Cardiac fibroblast (primary cell): ENCODE measurements at regions not wholly inside any gene's neighbourhood (a gene's known extent, or its start where the extent isn't known, plus 50 kb on each side); places are given as distances from the start of the nearest gene placed in this dataset.

ENCODE experiments used
- DNase-seq, 2 donors: peaks; one replicate each; pipeline versions ENCODE4 v3.0.0 to v3.0.0-alpha.2; 2010; ENCODE audit warnings: low read depth in 2 of 2
- H3K4me3 ChIP-seq, 2 donors: replicated peaks in 1 of 2; 1 replicate in 1 of 2; 2 replicates in 1 of 2; pipeline ENCODE4 v1.5.1; 2011; ENCODE audit warnings: low read depth in 2 of 2, low read length in 2 of 2, mild to moderate bottlenecking in 2 of 2, moderate library complexity in 1 of 2
- CTCF ChIP-seq: IDR thresholded peaks from one replicate; pipeline ENCODE4 v1.5.1; 2011; ENCODE audit warnings: low read depth, mild to moderate bottlenecking, low read length, inconsistent platforms

- H3K4me3 ChIP-seq = no peak overlapping the region
- TF ChIP-seq CTCF = no peak
- no peak for DNase-seq
Observed at GRCh38 chr15:53884441-53884840, 93.8 kb upstream of the UNC13C start.

GRCh38 chr15:53882311-53882710, 95.9 kb upstream of the UNC13C start:
- H3K4me3 ChIP-seq = no peak overlapping the region

GRCh38 chr15:53880357-53880756, 97.9 kb upstream of the UNC13C start:
- DNase-seq = no peak
- no peak overlapping the region for H3K4me3 ChIP-seq
- TF ChIP-seq CTCF = no peak

More at GRCh38 chr15:53882311-53882710, 95.9 kb upstream of the UNC13C start:
- no peak for DNase-seq
- no peak for TF ChIP-seq CTCF

GRCh38 chr15:53875711-53876110, 102.5 kb upstream of the UNC13C start:
- no peak for DNase-seq
- no peak for TF ChIP-seq CTCF
- H3K4me3 ChIP-seq = no peak overlapping the region

DNA sequence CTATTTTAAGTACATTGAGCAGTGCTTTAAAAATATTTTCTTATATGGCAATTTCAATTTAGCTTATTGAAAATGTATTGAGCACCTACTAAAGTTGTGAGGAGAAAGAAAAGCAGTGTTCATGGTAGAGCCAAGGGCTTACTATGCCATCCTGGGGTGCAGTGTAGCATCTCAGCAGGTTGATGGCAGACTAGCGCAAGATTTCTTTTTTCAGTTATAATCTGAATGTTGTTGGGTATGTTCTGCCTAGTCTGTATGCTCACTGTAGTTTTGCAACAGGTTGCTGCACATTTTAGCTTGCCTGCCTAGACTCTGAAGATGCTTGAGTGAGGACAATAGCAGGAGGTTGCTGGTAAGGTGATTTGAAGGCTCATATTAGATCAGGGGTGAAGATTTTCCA, 103.1 kb upstream of the UNC13C start:
- no peak for TF ChIP-seq CTCF
- no peak for DNase-seq
- H3K4me3 ChIP-seq = no peak overlapping the region

DNA sequence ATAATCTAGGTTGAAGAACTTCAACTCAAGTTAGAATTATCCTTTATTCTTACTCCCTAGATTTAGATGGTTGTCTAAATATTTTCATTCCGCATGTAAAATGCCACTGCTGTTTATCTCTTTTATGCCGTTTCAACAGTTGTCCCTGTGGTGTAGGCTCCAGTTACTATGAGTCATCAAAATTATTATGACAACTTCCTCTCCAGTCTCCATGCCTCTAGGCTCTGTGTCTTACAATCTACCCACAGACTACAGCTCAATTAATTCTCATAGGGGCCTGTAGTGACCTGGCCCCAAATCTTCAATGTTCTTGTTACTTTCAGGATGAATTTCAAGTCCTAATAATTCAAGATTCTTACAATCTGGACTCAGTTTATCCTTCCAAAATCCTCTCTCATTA, 105.8 kb upstream of the UNC13C start:
- no peak for DNase-seq
- TF ChIP-seq CTCF = no peak
- no peak overlapping the region for H3K4me3 ChIP-seq

- TF ChIP-seq CTCF = no peak
- no peak for DNase-seq
- H3K4me3 ChIP-seq = no peak overlapping the region
Observed at GRCh38 chr15:53869806-53870073, 108.5 kb upstream of the UNC13C start.
